ENCODE measurements at regions not wholly inside any gene's neighbourhood (a gene's known extent, or its start where the extent isn't known, plus 50 kb on each side); places are given as distances from the start of the nearest gene placed in this dataset.
"Not testable (repeated sequence)": the region's sequence is repeated elsewhere in the genome, so short reads cannot be mapped to it uniquely, and the experiment has no call there.

- Histone ChIP-seq H3K36me3 (ENCODE audit: control insufficient read depth, insufficient read depth, low read length, severe bottlenecking) (no peaks in the 10 kb centered on the region), H3K4me3 (ENCODE audit: low read length) (no peak overlapping the region), H3K9me3 (ENCODE audit: control insufficient read depth, low read length) (no peaks in the 10 kb centered on the region), H3K9ac (ENCODE audit: low read length) (no peak overlapping the region), H3K27me3 (replicated peaks; ENCODE audit: control insufficient read depth, insufficient read depth, low read length) (no peaks in the 10 kb centered on the region), H3K4me1 (ENCODE audit: control insufficient read depth, insufficient read depth, low read length) (peaks cover 3% of the 10 kb centered on the region)
- DNase-seq (ENCODE audit: low read depth): no peak
These were observed 124.0 kb upstream of the COX7C start for GRCh38 chr5:86493777-86494176.

DNA sequence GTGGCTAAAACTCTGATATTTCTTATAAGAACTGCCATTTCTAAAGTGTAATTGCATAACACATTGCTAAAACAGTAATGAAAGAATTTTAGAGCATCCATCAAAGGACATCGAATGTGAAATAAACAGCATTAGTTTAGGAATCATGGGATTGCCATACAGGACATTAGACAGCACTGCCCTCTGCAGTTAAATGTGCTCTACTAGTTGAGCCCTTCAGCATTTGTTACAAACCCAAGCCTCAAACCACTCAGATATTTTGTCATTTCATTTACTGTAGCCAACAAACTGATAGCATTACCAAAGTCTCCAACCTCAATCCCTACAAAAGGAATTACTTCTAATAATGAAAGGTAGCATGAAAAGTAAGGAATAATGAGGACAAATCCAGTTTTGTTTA, 116.8 kb upstream of the COX7C start:
- H3K9me3 ChIP-seq (ENCODE audit: control insufficient read depth, low read length): no peaks in the 10 kb centered on the region
- H3K9ac ChIP-seq (ENCODE audit: low read length): no peak overlapping the region
- DNase-seq (ENCODE audit: low read depth): no peak
- no peaks in the 10 kb centered on the region for H3K4me1 ChIP-seq (ENCODE audit: control insufficient read depth, insufficient read depth, low read length)
- H3K4me3 ChIP-seq (ENCODE audit: low read length): no peak overlapping the region
- no peaks in the 10 kb centered on the region for H3K27me3 ChIP-seq (replicated peaks; ENCODE audit: control insufficient read depth, insufficient read depth, low read length)
- no peaks in the 10 kb centered on the region for H3K36me3 ChIP-seq (ENCODE audit: control insufficient read depth, insufficient read depth, low read length, severe bottlenecking)

- Histone ChIP-seq H3K4me1 (ENCODE audit: control insufficient read depth, insufficient read depth, low read length) (no peaks in the 10 kb centered on the region), H3K9ac (ENCODE audit: low read length) (no peak overlapping the region), H3K9me3 (ENCODE audit: control insufficient read depth, low read length) (no peaks in the 10 kb centered on the region), H3K4me3 (ENCODE audit: low read length) (no peak overlapping the region), H3K36me3 (ENCODE audit: control insufficient read depth, insufficient read depth, low read length, severe bottlenecking) (no peaks in the 10 kb centered on the region), H3K27me3 (replicated peaks; ENCODE audit: control insufficient read depth, insufficient read depth, low read length) (no peaks in the 10 kb centered on the region)
- no peak for DNase-seq (ENCODE audit: low read depth)
These were observed 110.2 kb upstream of the COX7C start for GRCh38 chr5:86507574-86507973.

DNA sequence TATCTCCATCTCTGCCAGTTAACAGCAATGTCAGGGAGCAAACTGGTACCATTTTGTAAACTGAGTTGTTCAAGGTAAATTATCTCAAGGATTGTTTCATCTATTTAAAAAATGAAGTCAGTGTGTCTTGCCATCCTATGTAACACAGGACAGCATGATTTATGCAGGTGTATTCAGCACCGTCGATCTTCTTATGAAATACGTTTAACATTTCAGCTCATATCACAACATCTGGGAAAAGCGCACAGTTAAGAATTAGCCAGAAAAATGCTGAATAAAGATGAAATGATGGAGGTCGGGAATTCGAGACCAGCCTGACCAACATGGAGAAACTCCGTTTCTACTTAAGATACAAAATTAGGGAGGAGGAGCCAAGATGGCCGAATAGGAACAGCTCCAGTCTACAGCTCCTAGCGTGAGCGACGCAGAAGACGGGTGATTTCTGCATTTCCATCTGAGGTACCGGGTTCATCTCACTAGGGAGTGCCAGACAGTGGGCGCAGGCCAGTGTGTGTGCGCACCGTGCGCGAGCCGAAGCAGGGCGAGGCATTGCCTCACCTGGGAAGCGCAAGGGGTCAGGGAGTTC, 107.3 kb upstream of the COX7C start:
- H3K9ac ChIP-seq (ENCODE audit: low read length); H3K4me3 ChIP-seq (ENCODE audit: low read length); H3K36me3 ChIP-seq (ENCODE audit: control insufficient read depth, insufficient read depth, low read length, severe bottlenecking); H3K27me3 ChIP-seq (replicated peaks; ENCODE audit: control insufficient read depth, insufficient read depth, low read length); H3K9me3 ChIP-seq (ENCODE audit: control insufficient read depth, low read length); H3K4me1 ChIP-seq (ENCODE audit: control insufficient read depth, insufficient read depth, low read length); DNase-seq (ENCODE audit: low read depth): not testable (repeated sequence)

DNA sequence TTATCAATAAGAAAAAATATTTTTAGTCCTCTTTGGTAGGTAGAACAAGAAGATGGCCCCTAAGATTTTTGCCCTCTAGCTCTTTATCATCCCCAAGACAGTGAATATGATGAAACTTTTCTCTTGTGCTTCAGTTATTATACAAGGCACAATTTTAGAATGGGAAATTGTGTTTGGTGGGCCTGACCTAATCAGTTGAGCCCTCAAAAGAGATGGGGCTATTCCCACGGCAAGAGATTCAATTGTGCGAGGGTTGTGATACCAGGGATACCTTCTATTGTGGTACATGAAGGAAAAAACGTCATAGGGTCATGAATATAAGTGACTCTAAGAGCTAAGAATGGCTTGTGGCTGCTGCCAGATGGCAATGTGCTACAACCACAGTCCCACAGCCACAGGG, 94.0 kb upstream of the COX7C start:
- H3K9me3 ChIP-seq (ENCODE audit: control insufficient read depth, low read length): no peaks in the 10 kb centered on the region
- no peaks in the 10 kb centered on the region for H3K27me3 ChIP-seq (replicated peaks; ENCODE audit: control insufficient read depth, insufficient read depth, low read length)
- no peak overlapping the region for H3K9ac ChIP-seq (ENCODE audit: low read length)
- DNase-seq (ENCODE audit: low read depth): no peak
- no peak overlapping the region for H3K4me3 ChIP-seq (ENCODE audit: low read length)
- H3K4me1 ChIP-seq (ENCODE audit: control insufficient read depth, insufficient read depth, low read length): no peaks in the 10 kb centered on the region
- no peaks in the 10 kb centered on the region for H3K36me3 ChIP-seq (ENCODE audit: control insufficient read depth, insufficient read depth, low read length, severe bottlenecking)

GRCh38 chr5:86525622-86526021, 92.1 kb upstream of the COX7C start:
- H3K4me3 ChIP-seq (ENCODE audit: low read length): no peak overlapping the region
- no peaks in the 10 kb centered on the region for H3K4me1 ChIP-seq (ENCODE audit: control insufficient read depth, insufficient read depth, low read length)
- H3K9me3 ChIP-seq (ENCODE audit: control insufficient read depth, low read length): no peaks in the 10 kb centered on the region
- H3K36me3 ChIP-seq (ENCODE audit: control insufficient read depth, insufficient read depth, low read length, severe bottlenecking): no peaks in the 10 kb centered on the region
- no peak for DNase-seq (ENCODE audit: low read depth)
- H3K27me3 ChIP-seq (replicated peaks; ENCODE audit: control insufficient read depth, insufficient read depth, low read length): no peaks in the 10 kb centered on the region
- no peak overlapping the region for H3K9ac ChIP-seq (ENCODE audit: low read length)

DNA sequence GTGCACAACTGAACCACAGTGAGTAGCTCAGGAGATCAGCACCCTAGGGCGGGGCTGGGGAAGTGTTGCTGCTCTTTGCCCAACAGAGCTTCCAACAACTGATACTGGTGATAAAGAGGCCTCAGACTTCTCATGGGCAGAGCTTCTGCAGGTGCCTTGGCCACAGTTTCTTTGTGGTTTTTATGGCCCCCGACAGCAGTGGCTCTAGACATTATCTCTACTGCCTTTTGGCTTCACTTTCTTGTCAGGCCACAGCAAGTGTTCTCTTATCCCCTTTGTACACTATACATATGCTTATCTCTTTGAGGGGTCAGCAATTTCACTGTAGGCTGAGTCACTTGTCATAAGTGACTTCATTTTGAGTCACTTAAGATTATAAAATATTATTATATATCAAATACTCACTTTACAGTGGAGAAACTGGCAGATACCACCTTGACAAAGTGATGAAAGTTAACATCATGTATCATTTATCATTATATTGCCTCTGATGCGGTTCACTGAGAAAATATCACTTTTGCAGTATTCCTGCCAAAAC, 90.9 kb upstream of the COX7C start:
- Histone ChIP-seq H3K9ac (ENCODE audit: low read length) (no peak overlapping the region), H3K4me1 (ENCODE audit: control insufficient read depth, insufficient read depth, low read length) (no peaks in the 10 kb centered on the region), H3K27me3 (replicated peaks; ENCODE audit: control insufficient read depth, insufficient read depth, low read length) (no peaks in the 10 kb centered on the region), H3K4me3 (ENCODE audit: low read length) (no peak overlapping the region), H3K9me3 (ENCODE audit: control insufficient read depth, low read length) (no peaks in the 10 kb centered on the region), H3K36me3 (ENCODE audit: control insufficient read depth, insufficient read depth, low read length, severe bottlenecking) (no peaks in the 10 kb centered on the region)
- DNase-seq (ENCODE audit: low read depth): no peak

DNA sequence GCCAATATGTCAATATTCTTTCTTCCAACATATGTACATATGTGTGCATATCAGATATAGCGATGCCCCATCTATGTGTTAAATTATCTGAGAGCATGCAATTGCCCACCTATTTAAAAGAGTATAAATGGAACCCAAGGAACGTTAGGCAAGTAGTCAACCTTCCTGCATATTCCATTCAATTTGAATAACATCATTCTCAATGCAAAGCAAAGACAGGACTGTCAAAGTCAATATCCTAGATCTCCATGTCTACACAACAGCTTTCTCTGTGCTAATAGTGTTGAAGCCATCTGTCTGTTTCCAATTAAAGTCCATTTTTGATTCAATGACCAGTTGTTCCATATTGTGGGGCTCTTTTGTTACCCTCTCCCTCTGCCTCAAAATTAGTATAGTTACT, 85.3 kb upstream of the COX7C start:
- Histone ChIP-seq H3K9ac (ENCODE audit: low read length) (no peak overlapping the region), H3K4me1 (ENCODE audit: control insufficient read depth, insufficient read depth, low read length) (no peaks in the 10 kb centered on the region), H3K4me3 (ENCODE audit: low read length) (no peak overlapping the region), H3K36me3 (ENCODE audit: control insufficient read depth, insufficient read depth, low read length, severe bottlenecking) (no peaks in the 10 kb centered on the region), H3K27me3 (replicated peaks; ENCODE audit: control insufficient read depth, insufficient read depth, low read length) (no peaks in the 10 kb centered on the region), H3K9me3 (ENCODE audit: control insufficient read depth, low read length) (no peaks in the 10 kb centered on the region)
- no peak for DNase-seq (ENCODE audit: low read depth)

DNA sequence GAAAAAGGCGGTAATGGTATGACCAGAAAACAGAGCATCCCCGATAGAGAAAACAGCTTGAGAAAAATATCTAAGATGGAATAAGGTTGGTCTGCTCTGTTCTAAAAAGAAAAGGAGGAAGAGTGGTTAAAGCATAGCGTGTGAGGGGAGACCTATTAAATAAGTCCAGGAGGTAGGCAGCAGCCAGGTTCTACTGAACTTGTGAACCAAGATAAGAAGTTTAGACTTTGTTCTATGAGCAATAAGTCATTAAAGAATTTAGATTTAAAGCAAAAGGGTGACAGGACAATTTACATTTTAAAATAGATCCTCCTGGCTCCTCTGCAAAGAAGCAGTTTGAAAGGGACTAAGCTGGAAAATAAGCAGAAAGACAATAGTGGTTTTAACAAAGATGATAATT, 81.3 kb upstream of the COX7C start:
- no peaks in the 10 kb centered on the region for H3K9me3 ChIP-seq (ENCODE audit: control insufficient read depth, low read length)
- no peaks in the 10 kb centered on the region for H3K27me3 ChIP-seq (replicated peaks; ENCODE audit: control insufficient read depth, insufficient read depth, low read length)
- no peak for DNase-seq (ENCODE audit: low read depth)
- H3K4me1 ChIP-seq (ENCODE audit: control insufficient read depth, insufficient read depth, low read length): no peaks in the 10 kb centered on the region
- H3K4me3 ChIP-seq (ENCODE audit: low read length): no peak overlapping the region
- no peak overlapping the region for H3K9ac ChIP-seq (ENCODE audit: low read length)
- H3K36me3 ChIP-seq (ENCODE audit: control insufficient read depth, insufficient read depth, low read length, severe bottlenecking): no peaks in the 10 kb centered on the region

- Histone ChIP-seq H3K4me3 (ENCODE audit: low read length) (no peak overlapping the region), H3K9me3 (ENCODE audit: control insufficient read depth, low read length) (no peaks in the 10 kb centered on the region), H3K36me3 (ENCODE audit: control insufficient read depth, insufficient read depth, low read length, severe bottlenecking) (no peaks in the 10 kb centered on the region), H3K27me3 (replicated peaks; ENCODE audit: control insufficient read depth, insufficient read depth, low read length) (no peaks in the 10 kb centered on the region), H3K4me1 (ENCODE audit: control insufficient read depth, insufficient read depth, low read length) (no peaks in the 10 kb centered on the region), H3K9ac (ENCODE audit: low read length) (no peak overlapping the region)
- no peak for DNase-seq (ENCODE audit: low read depth)
These were observed 75.2 kb upstream of the COX7C start for GRCh38 chr5:86542532-86542931.

GRCh38 chr5:86546044-86546443, 71.7 kb upstream of the COX7C start:
- Histone ChIP-seq H3K9ac (ENCODE audit: low read length) (no peak overlapping the region), H3K4me1 (ENCODE audit: control insufficient read depth, insufficient read depth, low read length) (no peaks in the 10 kb centered on the region), H3K9me3 (ENCODE audit: control insufficient read depth, low read length) (no peaks in the 10 kb centered on the region), H3K27me3 (replicated peaks; ENCODE audit: control insufficient read depth, insufficient read depth, low read length) (no peaks in the 10 kb centered on the region), H3K36me3 (ENCODE audit: control insufficient read depth, insufficient read depth, low read length, severe bottlenecking) (no peaks in the 10 kb centered on the region), H3K4me3 (ENCODE audit: low read length) (no peak overlapping the region)
- no peak for DNase-seq (ENCODE audit: low read depth)

DNA sequence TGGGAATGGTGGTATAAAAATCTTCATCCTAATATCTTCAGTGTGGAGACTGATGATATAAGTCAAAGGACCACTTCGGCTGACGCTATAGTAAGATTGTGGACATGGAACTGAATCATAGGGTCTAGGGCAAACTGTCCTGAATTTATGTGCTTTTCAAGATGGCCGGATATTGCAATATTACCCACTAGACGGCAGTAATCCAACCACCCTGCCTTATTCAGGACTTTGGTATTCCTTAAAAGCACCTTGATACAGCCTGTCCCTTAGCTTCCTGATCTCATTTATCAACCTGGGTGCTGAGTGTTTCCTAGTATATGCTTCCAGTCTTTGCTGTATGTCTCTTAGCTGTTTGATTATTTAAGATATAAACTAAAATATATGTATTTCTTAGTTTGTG, 71.2 kb upstream of the COX7C start:
- no peak for DNase-seq (ENCODE audit: low read depth)

More for the DNA sequence above, 71.2 kb upstream of the COX7C start:
- H3K4me1 ChIP-seq (ENCODE audit: control insufficient read depth, insufficient read depth, low read length): no peaks in the 10 kb centered on the region
- H3K9ac ChIP-seq (ENCODE audit: low read length): no peak overlapping the region
- no peak overlapping the region for H3K4me3 ChIP-seq (ENCODE audit: low read length)
- H3K36me3 ChIP-seq (ENCODE audit: control insufficient read depth, insufficient read depth, low read length, severe bottlenecking): no peaks in the 10 kb centered on the region
- no peaks in the 10 kb centered on the region for H3K9me3 ChIP-seq (ENCODE audit: control insufficient read depth, low read length)
- H3K27me3 ChIP-seq (replicated peaks; ENCODE audit: control insufficient read depth, insufficient read depth, low read length): no peaks in the 10 kb centered on the region

Data from adipocyte (in vitro differentiated cells).